ENCODE measurements at regions not wholly inside any gene's neighbourhood (a gene's known extent, or its start where the extent isn't known, plus 50 kb on each side); places are given as distances from the start of the nearest gene placed in this dataset.

DNA sequence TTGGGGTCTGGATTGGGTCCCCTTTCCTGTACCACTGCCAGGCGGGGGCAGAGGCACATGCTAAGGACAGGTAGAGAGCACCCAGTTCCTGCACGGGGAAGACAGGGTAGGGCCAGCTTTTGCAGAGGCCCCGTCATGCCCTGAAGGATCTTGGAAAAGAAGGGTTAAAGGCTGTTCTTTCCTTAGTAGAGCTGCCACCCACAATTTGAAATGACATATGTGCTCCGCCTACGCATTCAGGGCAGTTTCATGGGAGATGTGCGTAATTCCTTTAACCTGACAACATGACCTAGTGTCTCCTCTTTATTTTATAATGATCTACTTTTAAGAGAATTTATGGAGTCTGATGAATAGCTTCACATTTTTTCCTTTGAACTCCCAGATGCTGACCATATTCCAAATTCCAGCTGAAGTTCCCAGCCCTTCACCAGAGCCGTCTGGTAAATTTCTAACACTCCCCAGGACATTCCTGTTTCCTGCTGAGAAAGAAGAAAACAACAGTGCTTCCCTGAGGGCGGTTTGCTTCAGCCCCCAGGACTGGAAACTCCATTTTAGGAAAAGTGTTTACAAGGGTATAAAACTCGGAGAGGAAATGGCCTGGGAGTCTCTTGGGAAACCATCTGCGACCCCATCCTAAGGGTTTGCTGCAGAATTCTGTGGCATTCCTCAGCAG, 58.9 kb upstream of the PLEKHG3 start (continued):
- no peak for TF ChIP-seq SSRP1 (CRISPR knock-in tag; IDR thresholded peaks at IDR 0.05)
- no peak for TF ChIP-seq KIAA2018 (CRISPR knock-in tag; IDR thresholded peaks at IDR 0.05; ENCODE audit: borderline replicate concordance)
- TF ChIP-seq SAP130 (CRISPR knock-in tag; IDR thresholded peaks at IDR 0.05; ENCODE audit: low read depth), result no peak
- no peak for TF ChIP-seq SNAPC2 (CRISPR knock-in tag; IDR thresholded peaks at IDR 0.05)
- no peak for TF ChIP-seq RBAK (CRISPR knock-in tag; IDR thresholded peaks at IDR 0.05)
- TF ChIP-seq SRSF4 (IDR thresholded peaks at IDR 0.05; ENCODE audit: low read depth, low read length, poor library complexity, severe bottlenecking), result no peak
- no peak for TF ChIP-seq TOE1 (CRISPR knock-in tag; IDR thresholded peaks at IDR 0.05)
- TF ChIP-seq SALL2 (CRISPR knock-in tag; IDR thresholded peaks at IDR 0.05), result no peak
- no peak for TF ChIP-seq ZC3H13 (CRISPR knock-in tag; IDR thresholded peaks at IDR 0.05)
